ENCODE measurements at regions not wholly inside any gene's neighbourhood (a gene's known extent, or its start where the extent isn't known, plus 50 kb on each side); places are given as distances from the start of the nearest gene placed in this dataset.
"Not testable (repeated sequence)": the region's sequence is repeated elsewhere in the genome, so short reads cannot be mapped to it uniquely, and the experiment has no call there.

- DNase-seq, result no peak
These were observed 122.9 kb upstream of the SALL3 start for GRCh38 chr18:78856569-78857313.

- DNase-seq, result no peak
These were observed 122.1 kb upstream of the SALL3 start for GRCh38 chr18:78857314-78858150.

GRCh38 chr18:78859686-78860085 lies 119.9 kb upstream of the SALL3 start:
- no peak for DNase-seq

- no peak for DNase-seq
These were observed 119.5 kb upstream of the SALL3 start for GRCh38 chr18:78860117-78860516.

GRCh38 chr18:78861116-78861515 lies 118.5 kb upstream of the SALL3 start:
- no peak for DNase-seq

- DNase-seq, result no peak
These were observed 117.9 kb upstream of the SALL3 start for GRCh38 chr18:78861706-78862105.

GRCh38 chr18:78862395-78862794 lies 117.2 kb upstream of the SALL3 start:
- DNase-seq, result no peak

- DNase-seq, result no peak
These were observed 114.5 kb upstream of the SALL3 start for GRCh38 chr18:78865056-78865598.

- no peak for DNase-seq
These were observed 113.8 kb upstream of the SALL3 start for GRCh38 chr18:78865771-78866310.

- no peak for DNase-seq
These were observed 112.5 kb upstream of the SALL3 start for GRCh38 chr18:78867131-78867530.

GRCh38 chr18:78868330-78869316 lies 111.0 kb upstream of the SALL3 start:
- no peak for DNase-seq

- no peak for DNase-seq
These were observed 108.0 kb upstream of the SALL3 start for GRCh38 chr18:78871618-78872017.

- no peak for DNase-seq
These were observed 105.6 kb upstream of the SALL3 start for GRCh38 chr18:78873926-78874500.

GRCh38 chr18:78875016-78875777 lies 104.4 kb upstream of the SALL3 start:
- DNase-seq, result no peak

- no peak for DNase-seq
These were observed 103.6 kb upstream of the SALL3 start for GRCh38 chr18:78875778-78876650.

- no peak for DNase-seq
These were observed 102.8 kb upstream of the SALL3 start for GRCh38 chr18:78876868-78877267.

- DNase-seq, result no peak
These were observed 101.3 kb upstream of the SALL3 start for GRCh38 chr18:78878335-78878734.

- DNase-seq, result not testable (repeated sequence)
These were observed 100.3 kb upstream of the SALL3 start for GRCh38 chr18:78879072-78879883.

GRCh38 chr18:78882585-78882984 lies 97.0 kb upstream of the SALL3 start:
- DNase-seq, result no peak
